Activated CD4-positive, CD25-positive, alpha-beta regulatory T cell treated with anti-CD3 and anti-CD28 coated beads, Interleukin-2, amount 50 U/mL, for 72 hours (primary cell): ENCODE measurements at regions not wholly inside any gene's neighbourhood (a gene's known extent, or its start where the extent isn't known, plus 50 kb on each side); places are given as distances from the start of the nearest gene placed in this dataset.
"Not testable (repeated sequence)": the region's sequence is repeated elsewhere in the genome, so short reads cannot be mapped to it uniquely, and the experiment has no call there.

ENCODE experiments used
- DNase-seq: peaks from one replicate; pipeline ENCODE4 v3.0.0; 2021

DNA sequence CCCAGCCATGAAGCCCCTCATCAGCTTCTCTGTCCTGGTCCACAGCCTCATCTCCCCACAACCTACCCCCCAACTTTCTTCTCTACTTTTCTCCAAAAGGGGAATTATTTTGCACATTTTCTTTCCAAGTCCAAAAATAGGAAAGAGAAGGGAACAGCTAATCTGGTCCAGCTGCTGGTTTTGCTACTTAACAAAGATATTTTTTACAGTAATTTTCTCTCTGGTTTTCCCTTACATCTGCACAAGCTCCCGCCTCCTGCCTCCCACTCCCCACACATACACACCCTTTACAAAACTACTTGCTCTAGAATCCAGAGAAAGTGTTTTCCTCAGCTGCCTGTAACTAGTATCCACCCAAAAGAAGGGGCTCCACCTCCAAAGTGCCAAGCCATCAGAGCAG is 177.2 kb downstream of the POLR2M start:
- DNase-seq = no peak

DNA sequence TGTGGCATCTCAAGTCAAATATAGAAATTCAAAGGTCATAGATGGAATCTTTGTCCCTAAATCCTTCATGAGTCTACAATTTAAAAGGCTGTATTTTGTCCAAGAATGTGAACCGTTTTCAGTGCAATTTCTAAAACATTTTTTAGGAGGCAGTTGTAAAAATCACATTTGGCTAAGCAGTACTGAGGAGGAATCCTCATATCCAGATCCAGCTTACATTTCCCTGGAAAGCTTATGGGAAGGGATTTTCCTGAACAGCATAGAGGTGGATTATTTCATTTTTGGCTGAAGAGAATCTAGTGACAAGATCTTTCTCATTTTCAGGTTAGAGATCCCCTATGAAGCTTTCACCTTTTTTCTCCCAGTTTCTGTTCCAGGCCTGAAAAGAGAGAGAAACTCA is 178.4 kb downstream of the POLR2M start:
- no peak for DNase-seq

DNA sequence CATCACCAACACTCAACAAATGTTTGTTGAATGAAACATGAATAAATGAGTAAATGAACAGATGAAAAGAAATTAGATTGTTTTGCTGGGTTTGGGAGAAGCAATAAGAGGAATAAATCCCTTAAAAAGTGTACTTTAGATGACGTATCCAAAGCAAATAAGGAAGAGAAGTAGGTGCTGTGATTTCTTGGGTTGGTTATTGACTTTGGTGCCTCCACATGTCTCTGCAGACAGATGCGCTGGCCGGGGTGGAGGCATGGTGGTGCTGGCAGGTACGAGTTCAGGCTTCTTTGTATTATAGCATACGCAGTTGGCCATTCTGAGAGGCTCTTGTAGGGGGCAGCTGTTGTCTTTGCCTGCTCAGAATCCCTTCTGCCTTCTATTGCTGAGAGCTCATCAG is 178.9 kb downstream of the POLR2M start:
- DNase-seq = no peak

DNA sequence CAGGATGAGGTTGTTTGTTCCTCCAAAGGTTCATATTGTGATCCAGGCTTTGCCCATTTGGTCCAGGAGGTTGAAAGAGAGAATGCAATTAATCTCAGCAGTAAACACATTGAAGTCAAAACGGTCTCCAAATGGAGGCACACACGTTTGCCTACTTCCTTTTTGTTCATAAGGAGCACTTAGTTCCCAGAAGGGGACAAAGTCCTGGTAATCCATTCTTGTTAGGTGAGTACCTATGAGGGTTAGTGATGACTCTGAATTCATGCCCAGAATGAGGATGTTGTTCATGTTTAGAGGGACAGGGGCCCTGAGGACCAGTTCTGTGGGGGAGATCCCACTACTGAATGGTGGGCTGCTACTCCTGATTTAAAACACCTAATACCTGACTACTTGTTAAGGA is 177.7 kb downstream of the ALDH1A2 start:
- no peak for DNase-seq

DNA sequence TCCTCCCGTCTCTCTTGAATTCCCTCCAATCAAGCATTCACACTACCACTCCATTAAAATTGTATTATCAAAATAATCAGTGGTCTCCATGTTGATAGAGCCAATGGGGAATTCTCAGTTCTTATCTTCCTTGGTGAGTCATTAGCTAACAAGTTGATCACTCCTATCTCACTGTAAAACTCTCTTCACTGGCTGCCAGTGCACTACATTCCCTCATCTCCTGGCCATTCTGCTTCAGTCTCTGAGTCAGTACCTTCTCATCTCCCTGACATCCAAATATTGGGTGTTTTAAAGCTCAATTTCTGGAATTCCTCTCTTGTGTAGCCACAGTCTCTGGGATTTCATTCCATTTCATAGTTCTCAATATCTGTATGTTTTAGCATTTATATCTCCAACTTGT is 175.2 kb downstream of the ALDH1A2 start:
- no peak for DNase-seq

DNA sequence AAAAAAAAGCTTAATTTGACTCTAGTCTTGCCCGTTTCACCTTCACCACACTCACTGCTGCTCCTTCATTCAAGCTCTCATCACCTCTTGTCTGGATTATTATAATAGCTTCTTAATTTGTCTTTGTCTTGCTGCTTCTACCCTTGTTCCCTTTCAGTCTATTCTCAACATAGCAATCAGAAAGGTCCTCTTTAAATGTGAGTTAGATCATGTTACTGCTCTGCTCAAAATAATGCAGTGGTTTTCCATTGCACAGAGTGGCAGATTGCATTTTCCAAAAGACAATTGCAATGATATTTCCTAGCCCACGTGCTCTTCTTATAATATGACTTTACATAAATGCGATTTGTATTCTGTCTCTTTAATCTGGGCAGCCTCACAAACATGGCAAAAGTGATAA is 174.6 kb downstream of the ALDH1A2 start:
- no peak for DNase-seq

DNA sequence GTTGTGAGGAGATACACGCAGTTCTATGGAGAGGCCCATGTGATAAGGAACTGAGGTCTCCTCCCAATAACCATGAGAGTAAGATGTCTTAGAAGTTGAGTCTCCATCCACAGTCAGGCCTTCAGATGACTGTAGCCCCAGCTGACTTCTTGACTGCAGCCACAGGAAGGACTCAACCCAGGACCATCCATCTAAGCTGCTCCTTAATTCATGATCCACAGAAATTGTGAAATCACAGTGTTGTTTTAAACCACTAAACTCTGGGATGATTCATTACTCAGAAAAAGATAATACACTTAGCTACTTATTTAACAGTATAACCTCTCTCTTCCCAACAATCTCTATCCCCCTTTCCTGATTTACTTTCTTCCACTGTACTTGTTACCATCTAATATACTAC is 173.3 kb downstream of the ALDH1A2 start:
- DNase-seq = no peak

DNA sequence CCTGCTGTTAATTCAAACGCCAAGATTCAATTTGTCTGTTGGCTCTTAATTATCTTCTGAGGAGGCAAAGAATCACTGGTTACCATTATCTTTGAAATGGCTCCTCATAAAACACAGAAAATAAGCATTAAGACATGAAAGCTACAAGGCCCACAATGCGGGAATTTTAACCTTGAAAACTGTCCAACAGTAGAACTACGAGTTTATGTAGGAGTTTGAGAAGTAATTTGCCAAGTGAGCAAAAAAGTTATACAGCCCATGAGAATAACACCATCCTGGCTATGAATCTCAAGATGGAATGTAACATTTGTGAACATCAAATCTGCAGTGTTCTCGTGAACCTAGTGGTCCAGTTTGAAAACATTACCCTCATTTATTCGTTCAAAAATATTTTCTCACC is 172.5 kb downstream of the ALDH1A2 start:
- no peak for DNase-seq

DNA sequence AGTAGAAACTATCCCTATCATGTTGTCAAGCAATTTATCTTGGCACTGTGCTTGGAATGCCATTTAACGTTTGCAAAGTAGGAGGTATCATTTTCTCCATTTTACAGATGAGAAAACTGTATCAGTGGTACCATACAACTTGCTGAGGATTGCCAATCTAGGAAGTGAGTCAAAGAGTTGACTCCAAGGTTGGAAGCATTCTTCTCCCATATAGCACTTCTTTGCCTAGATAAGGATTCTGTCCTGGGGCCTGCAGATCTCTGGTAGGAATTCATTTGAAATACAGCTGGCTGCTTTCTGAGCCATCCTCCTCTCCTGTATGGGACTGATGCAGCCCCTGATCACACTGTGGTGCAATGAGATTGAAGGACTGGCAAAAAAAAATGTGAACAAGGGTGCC is 170.2 kb downstream of the ALDH1A2 start:
- DNase-seq = no peak

DNA sequence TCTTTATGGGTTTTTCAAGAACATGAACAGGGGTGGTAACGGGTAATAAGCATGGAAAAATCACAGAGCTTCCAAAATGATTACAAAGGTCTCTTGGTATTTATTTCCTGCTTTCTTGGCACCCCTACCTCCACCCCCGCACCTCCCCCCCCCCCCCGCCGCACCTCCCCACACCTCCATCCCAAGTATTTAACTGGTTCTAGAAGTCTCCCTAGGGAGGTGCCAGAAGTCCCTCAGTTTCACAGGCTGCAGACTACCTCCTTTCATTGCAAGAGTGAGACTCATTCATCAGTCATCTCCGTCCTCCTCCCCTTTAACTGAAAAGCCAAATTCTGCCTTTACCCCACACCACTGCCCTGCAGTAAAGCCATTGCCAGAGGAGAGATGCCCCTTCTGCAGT is 169.4 kb downstream of the ALDH1A2 start:
- DNase-seq = no peak

DNA sequence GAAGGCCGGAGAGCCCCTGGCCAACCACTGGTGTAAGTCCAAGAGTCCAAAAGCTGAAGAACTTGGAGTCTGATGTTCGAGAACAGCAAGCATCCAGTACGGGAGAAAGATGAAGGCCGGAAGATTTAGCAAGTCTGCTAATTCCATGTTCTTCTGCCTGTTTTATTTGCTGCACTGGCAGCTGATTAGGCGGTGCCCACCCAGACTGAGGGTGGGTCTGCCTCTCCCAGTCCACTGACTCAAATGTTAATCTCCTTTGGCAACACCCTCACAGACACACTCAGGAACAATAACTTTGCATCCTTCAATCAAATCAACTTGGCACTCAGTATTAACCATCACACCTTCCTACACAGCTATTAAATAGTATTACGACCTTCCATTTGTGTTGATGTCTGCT is 168.6 kb downstream of the ALDH1A2 start:
- not testable (repeated sequence) for DNase-seq

DNA sequence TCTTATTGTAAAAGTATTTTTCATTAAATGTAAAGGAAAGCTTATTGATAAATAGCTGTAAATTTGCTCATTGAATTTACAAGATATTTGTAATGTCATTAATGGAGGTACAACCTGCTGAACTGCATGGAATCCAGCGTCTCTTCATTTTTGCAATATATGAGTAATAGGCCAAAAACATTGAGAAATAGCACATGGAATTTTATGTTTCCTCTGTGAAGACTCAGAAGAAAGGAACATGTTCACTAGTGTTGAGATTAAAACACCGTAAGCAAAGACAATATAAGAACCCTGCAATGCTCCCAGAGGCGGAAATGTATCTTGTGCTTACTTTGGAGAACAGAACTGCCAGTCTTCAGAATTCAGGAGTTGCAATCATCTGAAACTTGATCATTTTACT is 167.6 kb downstream of the ALDH1A2 start:
- DNase-seq = no peak

DNA sequence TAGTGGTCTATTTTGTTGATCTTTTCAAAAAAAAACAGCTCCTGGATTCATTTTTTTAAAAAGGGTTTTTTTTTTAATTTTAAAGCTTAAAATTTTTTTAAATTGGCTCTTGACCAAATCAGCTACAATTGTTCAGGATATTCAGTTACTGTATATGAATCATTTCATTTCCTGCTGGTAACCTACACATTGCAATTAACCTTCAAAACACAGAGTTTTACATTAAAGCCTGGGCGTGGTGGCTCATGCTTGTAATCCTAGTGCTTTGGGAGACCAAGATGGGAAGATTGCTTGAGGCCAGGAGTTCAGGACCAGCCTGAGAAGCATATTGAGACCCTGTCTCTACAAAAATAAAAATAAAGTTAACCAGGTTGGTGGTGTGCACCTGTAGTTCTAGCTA is 163.4 kb downstream of the ALDH1A2 start:
- no peak for DNase-seq
